A549 (cell line): ENCODE measurements at regions not wholly inside any gene's neighbourhood (a gene's known extent, or its start where the extent isn't known, plus 50 kb on each side); places are given as distances from the start of the nearest gene placed in this dataset.

Source experiments
- ATAC-seq, 2 experiments: fragments of 200-7000 bp in 1 of 2; fragments of >200 bp in 1 of 2; cut with Nextera tagmentation in 1 of 2; cut with Tn5 transposase in 1 of 2; 3 replicates each; pipeline versions ENCODE4 v1.8.0 to v1.9.1; 2018 to 2020; ENCODE audit warnings: mild to moderate bottlenecking in 1 of 2, moderate library complexity in 1 of 2
- CTCF ChIA-PET: fragments of 300-600 bp; sonication (Branson Sonifier 250); formaldehyde crosslinking; extraction: SDS; loops from one replicate; lab custom pipeline; 2021; ENCODE audit warnings: antibody characterized with exemption, inconsistent platforms; lab: Yijun Ruan, JAX
- POLR2A ChIA-PET: fragments of 350-600 bp; formaldehyde crosslinking; extraction: SDS; loops from one replicate; lab custom pipeline; 2021; ENCODE audit warnings: antibody characterized with exemption, inconsistent platforms; lab: Yijun Ruan, JAX
- DNase-seq, 2 experiments: peaks; one replicate each; pipeline versions ENCODE4 v3.0.0 to v3.0.0-alpha.2; 2011 to 2016; ENCODE audit warnings: low read depth in 1 of 2, low spot score in 1 of 2
- FAIRE-seq: peaks from 2 replicates; lab custom pipeline; 2011; peaks lifted over from hg19 to GRCh38; lab: Jason Lieb, UNC
- H3K27ac ChIP-seq, 2 experiments: fragments of >200 bp; sonication (Bioruptor Twin); formaldehyde crosslinking; 3 replicates each; pipeline ENCODE4 v1.5.1; 2016 to 2017
- H3K4me1 ChIP-seq: fragments of >200 bp; sonication (Bioruptor Twin); formaldehyde crosslinking; 3 replicates; pipeline ENCODE4 v1.6.1; 2016
- H3K4me2 ChIP-seq: fragments of >200 bp; sonication (Bioruptor Twin); formaldehyde crosslinking; 3 replicates; pipeline ENCODE4 v1.6.1; 2016
- H3K4me3 ChIP-seq: fragments of >200 bp; sonication (Bioruptor Twin); formaldehyde crosslinking; 3 replicates; pipeline ENCODE4 v1.5.1; 2016
- H3K9me3 ChIP-seq: fragments of >200 bp; sonication (Bioruptor Twin); formaldehyde crosslinking; 3 replicates; pipeline ENCODE4 v1.6.1; 2016
- ATOH8 ChIP-seq: fragments of 250-450 bp; sonication (Bioruptor Pico); IDR thresholded peaks from 2 replicates; pipeline ENCODE4 v1.5.0; 2020; ENCODE audit warnings: low read depth, mild to moderate bottlenecking, moderate library complexity
- CBX8 ChIP-seq: fragments of 200-600 bp; sonication (generic); IDR thresholded peaks from 2 replicates; pipeline ENCODE4 v1.6.1; 2016
- CEBPB ChIP-seq, 2 experiments: fragments of >200 bp in 1 of 2; sonication (Bioruptor Twin) in 1 of 2; formaldehyde crosslinking in 1 of 2; IDR thresholded peaks; 2 replicates each; pipeline ENCODE4 v1.6.1; 2012 to 2016
- CHD2 ChIP-seq: fragments of 150-350 bp; IDR thresholded peaks from 2 replicates; pipeline ENCODE4 v1.6.1; 2014; ENCODE audit warnings: low read length; ENCODE audit not compliant: partially characterized antibody
- CHD4 ChIP-seq: fragments of 200-600 bp; sonication (generic); IDR thresholded peaks from 2 replicates; pipeline ENCODE4 v1.6.1; 2016; ENCODE audit warnings: antibody characterized with exemption, mild to moderate bottlenecking, borderline replicate concordance
- ESRRA ChIP-seq: fragments of 150-350 bp; IDR thresholded peaks from 2 replicates; pipeline ENCODE4 v1.6.1; 2014; ENCODE audit warnings: mild to moderate bottlenecking, low read length, borderline replicate concordance
- FOSL2 ChIP-seq, 2 experiments: fragments of 450-650 bp in 1 of 2; fragments of >200 bp in 1 of 2; sonication (Bioruptor Twin) in 1 of 2; formaldehyde crosslinking; IDR thresholded peaks; 2 replicates each; pipeline versions ENCODE4 v1.5.0 to v1.6.1; 2016 to 2020; ENCODE audit warnings: mild to moderate bottlenecking in 1 of 2, moderate library complexity in 1 of 2
- HDAC2 ChIP-seq: fragments of 200-600 bp; sonication (generic); IDR thresholded peaks from 2 replicates; pipeline ENCODE4 v1.6.1; 2016
- HES2 ChIP-seq: fragments of >200 bp; sonication (Bioruptor Twin); formaldehyde crosslinking; IDR thresholded peaks from 2 replicates; pipeline ENCODE4 v1.6.1; 2016
- HMGXB4 ChIP-seq: fragments of 250-450 bp; sonication (Bioruptor Pico); IDR thresholded peaks from 2 replicates; pipeline ENCODE4 v1.5.0; 2021; ENCODE audit warnings: mild to moderate bottlenecking, moderate library complexity, borderline replicate concordance
- HOXA7 ChIP-seq: fragments of 250-450 bp; sonication (Bioruptor Pico); IDR thresholded peaks from 2 replicates; pipeline ENCODE4 v1.5.0; 2020; ENCODE audit warnings: mild to moderate bottlenecking, moderate library complexity
- HOXB13 ChIP-seq: fragments of 250-450 bp; sonication (Bioruptor Pico); IDR thresholded peaks from 2 replicates; pipeline ENCODE4 v1.5.0; 2020; ENCODE audit warnings: low read depth, mild to moderate bottlenecking, moderate library complexity
- JUN ChIP-seq, 2 experiments: fragments of >200 bp; sonication (Bioruptor Twin); formaldehyde crosslinking; IDR thresholded peaks; 2 replicates in 1 of 2; 3 replicates in 1 of 2; pipeline ENCODE4 v1.6.1; 2016 to 2017
- KDM5A ChIP-seq: fragments of 200-600 bp; sonication (generic); IDR thresholded peaks from 2 replicates; pipeline ENCODE4 v1.6.1; 2016; ENCODE audit warnings: antibody characterized with exemption, mild to moderate bottlenecking
- MAZ ChIP-seq: fragments of 150-350 bp; IDR thresholded peaks from 2 replicates; pipeline ENCODE4 v1.6.1; 2014; ENCODE audit warnings: antibody characterized with exemption, low read depth, low read length, borderline replicate concordance
- MYC ChIP-seq: IDR thresholded peaks from 2 replicates; pipeline ENCODE4 v1.6.1; 2012; ENCODE audit warnings: mild to moderate bottlenecking, inconsistent platforms, low read length, improper control_type of control experiment, borderline replicate concordance
- NFE2L2 ChIP-seq: fragments of 150-350 bp; conservative IDR thresholded peaks from 2 replicates; pipeline ENCODE4 v1.6.1; 2014; ENCODE audit warnings: low read length
- RCOR1 ChIP-seq: fragments of 150-350 bp; IDR thresholded peaks from 2 replicates; pipeline ENCODE4 v1.6.1; 2014; ENCODE audit warnings: antibody characterized with exemption, low read length, low read depth
- RNF2 ChIP-seq: fragments of 200-600 bp; sonication (generic); IDR thresholded peaks from 2 replicates; pipeline ENCODE4 v1.6.1; 2016; ENCODE audit warnings: low read depth, mild to moderate bottlenecking, antibody characterized with exemption, moderate library complexity, borderline replicate concordance
- SREBF2 ChIP-seq: fragments of 450-650 bp; IDR thresholded peaks from 2 replicates; pipeline ENCODE4 v1.6.1; 2014; ENCODE audit warnings: mild to moderate bottlenecking, moderate library complexity
- TFCP2L1 ChIP-seq: fragments of 250-450 bp; sonication (Bioruptor Pico); IDR thresholded peaks from 2 replicates; pipeline ENCODE4 v1.5.0; 2021; ENCODE audit warnings: mild to moderate bottlenecking
- ZC3H11A ChIP-seq: fragments of 450-650 bp; IDR thresholded peaks from 2 replicates; pipeline ENCODE4 v1.6.1; 2014; ENCODE audit warnings: antibody characterized with exemption, mild to moderate bottlenecking
- ZSCAN20 ChIP-seq: fragments of 250-450 bp; sonication (Bioruptor Pico); IDR thresholded peaks from 2 replicates; pipeline ENCODE4 v1.8.0; 2022; ENCODE audit warnings: mild to moderate bottlenecking, moderate library complexity
- WGBS: methylation state at CpG from one replicate; pipeline ENCODE4 v1.1.6; 2017; ENCODE audit errors: missing lambda C conversion rate; 5-methylcytosine and 5-hydroxymethylcytosine counted together

- no peak for DNase-seq
- no peaks in the 10 kb centered on the region for H3K9me3 ChIP-seq
- CTCF ChIA-PET: no interaction called here
- no peak overlapping the region for H3K27ac ChIP-seq
- POLR2A ChIA-PET: no interaction called here
- 3% methylated on average over 3 of the region's 3 CpGs for WGBS
- ATAC-seq: no peak
- no peak overlapping the region for H3K4me3 ChIP-seq
- no peaks in the 10 kb centered on the region for H3K4me1 ChIP-seq
- no peak overlapping the region for H3K4me2 ChIP-seq
- no peak for FAIRE-seq
- TF ChIP-seq FOSL2 (IDR thresholded peaks at IDR 0.05) (no peak), FOSL2 (CRISPR knock-in tag; IDR thresholded peaks at IDR 0.05) (no peak), KDM5A (no peak), ATOH8 (no peak)
Observed at GRCh38 chr6:98324446-98324845, 509.9 kb upstream of the POU3F2 start.

GRCh38 chr6:98325366-98325765 is 509.0 kb upstream of the POU3F2 start:
- Histone ChIP-seq H3K4me3 (no peak overlapping the region), H3K27ac (no peak overlapping the region), H3K9me3 (no peaks in the 10 kb centered on the region), H3K4me2 (no peak overlapping the region), H3K4me1 (no peaks in the 10 kb centered on the region)
- DNase-seq: no peak
- CTCF ChIA-PET: no interaction called here
- 0% methylated on average over 1 of the region's 1 CpG for WGBS
- ATAC-seq: no peak
- no peak for FAIRE-seq
- POLR2A ChIA-PET: no interaction called here
- no peak for TF ChIP-seq ZSCAN20 (CRISPR knock-in tag)
- no peak for TF ChIP-seq CHD2
- TF ChIP-seq HMGXB4 (CRISPR knock-in tag): no peak
- no peak for TF ChIP-seq HDAC2
- TF ChIP-seq CHD4: no peak
- TF ChIP-seq SREBF2: no peak
- TF ChIP-seq HES2: no peak
- no peak for TF ChIP-seq ZC3H11A
- TF ChIP-seq NFE2L2: no peak
- TF ChIP-seq MAZ: no peak
- TF ChIP-seq CEBPB (IDR thresholded peaks at IDR 0.05): no peak
- TF ChIP-seq ESRRA: no peak
- no peak for TF ChIP-seq HOXA7 (CRISPR knock-in tag)
- TF ChIP-seq, all 56 proteins: peak for 0

- FAIRE-seq: no peak
- no peak for DNase-seq
- CTCF ChIA-PET: no interaction called here
- POLR2A ChIA-PET: no interaction called here
- no peaks in the 10 kb centered on the region for H3K4me1 ChIP-seq
- H3K27ac ChIP-seq: no peak overlapping the region
- H3K9me3 ChIP-seq: no peaks in the 10 kb centered on the region
- H3K4me2 ChIP-seq: no peak overlapping the region
- ATAC-seq: no peak
- WGBS: 50% methylated on average over 2 of the region's 2 CpGs
- no peak overlapping the region for H3K4me3 ChIP-seq
- TF ChIP-seq CBX8 (no peak), HOXB13 (no peak), ZSCAN20 (CRISPR knock-in tag) (no peak), RCOR1 (no peak), MYC (no peak), JUN (IDR thresholded peaks at IDR 0.05) (no peak), TFCP2L1 (CRISPR knock-in tag) (no peak), NFE2L2 (no peak), RNF2 (no peak)
Observed at GRCh38 chr6:98333273-98333672, 501.1 kb upstream of the POU3F2 start.
